MG63 (cell line): ENCODE measurements at regions not wholly inside any gene's neighbourhood (a gene's known extent, or its start where the extent isn't known, plus 50 kb on each side); places are given as distances from the start of the nearest gene placed in this dataset.
"Not testable (repeated sequence)": the region's sequence is repeated elsewhere in the genome, so short reads cannot be mapped to it uniquely, and the experiment has no call there.

Experiments used
- DNase-seq: peaks from one replicate; pipeline ENCODE4 v3.0.0-alpha.2; 2020
- H3K27me3 ChIP-seq: fragments of 250-450 bp; sonication (Bioruptor Pico); 2 replicates; pipeline ENCODE4 v1.5.1; 2020; ENCODE audit warnings: mild to moderate bottlenecking, moderate library complexity
- H3K36me3 ChIP-seq: fragments of 250-450 bp; sonication (Bioruptor Pico); 2 replicates; pipeline ENCODE4 v1.5.1; 2020; ENCODE audit warnings: mild to moderate bottlenecking, moderate library complexity
- H3K4me3 ChIP-seq: fragments of 250-450 bp; sonication (Bioruptor Pico); 2 replicates; pipeline ENCODE4 v1.5.1; 2020; ENCODE audit warnings: mild to moderate bottlenecking, moderate library complexity
- H3K9me3 ChIP-seq: fragments of 250-450 bp; sonication (Bioruptor Pico); 2 replicates; pipeline ENCODE4 v1.5.1; 2020; ENCODE audit warnings: mild to moderate bottlenecking, moderate library complexity

DNA sequence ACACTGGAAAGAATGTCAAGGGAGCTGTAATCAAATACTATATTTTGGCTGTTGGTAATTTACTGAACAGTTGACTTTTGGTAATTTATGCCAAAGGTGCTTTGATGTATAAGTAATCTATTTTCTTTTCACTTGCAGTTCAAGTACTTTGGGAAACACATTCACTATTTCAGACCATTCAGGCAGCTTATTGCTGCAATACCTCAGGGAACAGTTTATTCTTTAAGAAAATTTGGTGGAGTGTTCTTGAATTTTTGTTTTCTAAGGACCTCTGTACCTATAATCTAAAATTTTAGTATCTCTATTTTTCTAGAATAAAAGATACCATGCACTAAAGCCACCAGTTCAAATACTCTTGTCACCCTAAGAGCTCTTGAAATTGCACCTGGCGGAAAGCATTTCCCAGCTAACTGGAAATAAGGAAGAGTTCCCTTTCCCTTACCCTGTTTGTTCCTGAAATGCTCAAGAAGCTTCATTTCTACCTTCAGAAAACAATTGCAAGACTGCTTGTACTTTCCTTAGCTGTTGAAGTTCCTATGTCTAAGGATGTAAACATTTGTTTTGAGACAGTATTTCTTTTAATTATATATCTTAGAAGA lies 633.5 kb upstream of the FAT1 start:
- H3K27me3 ChIP-seq: no peaks in the 10 kb centered on the region
- H3K36me3 ChIP-seq: no peaks in the 10 kb centered on the region
- no peaks in the 10 kb centered on the region for H3K9me3 ChIP-seq
- no peak for DNase-seq
- H3K4me3 ChIP-seq: no peak overlapping the region

DNA sequence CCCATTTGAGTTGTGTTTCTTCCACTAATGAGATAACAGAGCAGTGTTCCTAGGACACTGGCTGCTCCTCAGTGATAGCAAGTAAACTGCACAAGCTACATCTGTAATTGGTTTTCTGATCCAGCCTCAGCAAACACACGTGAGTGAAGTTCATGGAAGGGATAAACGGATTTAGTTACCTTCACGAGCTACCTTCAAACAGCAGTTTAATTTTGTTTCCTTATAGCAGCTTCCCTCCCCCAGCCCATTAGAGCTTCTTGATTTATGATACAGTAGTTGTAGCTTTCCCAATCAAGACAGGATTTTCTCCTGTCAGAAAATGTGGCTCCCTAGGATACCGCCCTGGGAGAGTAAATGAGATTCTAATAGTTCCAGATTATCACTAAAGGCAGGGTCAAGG lies 634.2 kb upstream of the FAT1 start:
- Histone ChIP-seq H3K36me3 (no peaks in the 10 kb centered on the region), H3K27me3 (no peaks in the 10 kb centered on the region), H3K4me3 (no peak overlapping the region), H3K9me3 (no peaks in the 10 kb centered on the region)
- no peak for DNase-seq

DNA sequence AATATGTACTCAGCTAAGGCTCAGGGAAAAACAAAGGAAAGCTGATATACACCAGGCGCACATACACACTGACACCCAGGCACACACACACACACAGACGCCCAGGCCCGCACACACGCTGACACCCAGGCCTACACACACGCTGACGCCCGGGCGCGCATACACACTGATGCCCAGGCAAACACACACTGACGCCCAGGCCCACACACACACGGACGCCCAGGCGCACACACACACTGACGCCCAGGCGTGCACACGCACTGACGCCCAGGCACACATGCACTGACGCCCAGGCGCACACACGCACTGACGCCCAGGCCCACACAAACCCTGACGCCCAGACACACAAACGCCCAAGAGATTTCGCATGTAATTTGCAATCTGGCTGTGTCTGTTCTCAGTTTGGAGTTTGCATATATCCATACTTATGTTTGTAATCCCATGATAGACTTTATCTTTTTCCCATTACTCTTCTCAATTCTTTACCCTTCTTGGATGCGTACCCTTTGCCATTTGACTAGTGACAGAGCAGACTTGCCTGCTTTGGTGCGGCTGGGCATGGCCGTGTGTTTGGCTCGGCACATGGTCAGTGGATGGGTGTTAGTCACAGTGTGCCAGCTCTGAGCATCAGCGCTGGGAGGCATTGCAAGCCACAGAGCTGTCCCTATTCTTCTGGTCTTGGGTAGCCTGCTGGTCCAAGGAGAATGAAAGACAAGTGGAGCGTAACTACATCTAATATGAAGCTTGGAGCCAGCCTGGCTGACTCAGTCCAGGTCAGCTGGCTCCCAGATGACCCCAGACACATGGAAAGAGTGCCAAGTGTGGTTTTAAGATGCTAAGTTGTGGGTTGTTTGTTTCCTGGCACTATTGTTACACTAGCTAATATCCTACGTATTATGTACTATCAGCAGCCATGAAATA lies 632.4 kb upstream of the ZFP42 start:
- Histone ChIP-seq H3K9me3 (no peaks in the 10 kb centered on the region), H3K4me3 (no peak overlapping the region), H3K36me3 (no peaks in the 10 kb centered on the region), H3K27me3 (no peaks in the 10 kb centered on the region)
- peak; percentile 20 for DNase-seq

DNA sequence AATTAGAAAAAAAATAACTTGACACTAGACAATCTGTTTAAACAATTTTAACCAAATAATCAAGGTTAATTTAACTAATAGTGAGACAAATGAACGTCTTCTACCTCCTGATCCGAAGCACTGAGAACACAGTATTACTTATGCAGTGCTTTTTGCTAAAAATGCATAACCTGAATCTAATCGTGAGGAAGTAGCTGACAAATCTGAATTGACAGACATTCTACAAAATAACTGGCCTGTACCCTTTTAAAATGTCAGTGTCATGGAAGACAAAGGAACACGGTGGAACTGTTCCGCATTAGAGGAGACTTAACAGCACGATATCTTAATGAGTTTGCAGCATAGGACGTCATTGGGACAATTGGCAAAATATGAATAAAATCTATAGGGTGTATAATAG lies 631.2 kb upstream of the ZFP42 start:
- H3K27me3 ChIP-seq: no peaks in the 10 kb centered on the region
- DNase-seq: no peak
- H3K36me3 ChIP-seq: no peaks in the 10 kb centered on the region
- H3K4me3 ChIP-seq: no peak overlapping the region
- H3K9me3 ChIP-seq: no peaks in the 10 kb centered on the region

DNA sequence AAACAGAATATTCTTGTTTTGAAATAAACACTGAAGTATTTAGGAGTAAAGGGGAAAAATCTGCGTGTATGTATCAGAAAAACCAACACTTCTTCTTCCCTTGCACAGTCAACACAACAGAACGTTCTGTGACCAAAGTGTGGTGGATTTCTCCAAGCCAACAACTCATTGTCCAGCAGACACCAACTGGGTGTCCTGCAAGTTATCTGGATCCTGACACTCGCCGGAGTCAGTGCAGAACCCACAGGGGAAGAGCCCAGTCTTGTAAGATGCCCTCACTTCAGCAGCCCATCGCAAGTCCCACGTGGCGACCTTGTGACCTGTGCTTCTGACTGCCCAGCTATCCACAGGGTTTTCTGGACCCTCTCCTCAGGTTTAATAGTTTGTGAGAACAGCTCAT lies 630.7 kb upstream of the ZFP42 start:
- Histone ChIP-seq H3K36me3 (no peaks in the 10 kb centered on the region), H3K9me3 (no peaks in the 10 kb centered on the region), H3K4me3 (no peak overlapping the region), H3K27me3 (no peaks in the 10 kb centered on the region)
- DNase-seq: no peak

DNA sequence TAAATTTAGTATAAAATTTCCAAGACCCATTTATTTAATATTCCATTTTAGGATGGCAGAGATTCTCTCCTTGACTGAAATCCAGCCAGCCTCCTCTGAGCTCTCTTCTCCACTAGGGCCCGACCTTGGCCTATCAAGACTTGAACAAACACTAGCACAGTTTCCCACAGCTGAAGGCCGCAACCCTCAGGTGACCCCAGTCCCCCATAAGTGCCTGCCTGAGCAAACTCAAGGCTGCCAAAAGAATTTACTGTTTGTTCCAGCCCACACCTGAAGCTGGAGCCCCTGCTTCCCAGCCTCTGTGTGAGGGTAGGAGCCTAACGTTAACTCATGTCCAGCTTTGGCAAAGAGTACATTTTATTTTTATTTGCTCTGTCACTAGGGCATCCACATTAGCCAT lies 629.0 kb upstream of the ZFP42 start:
- no peak overlapping the region for H3K4me3 ChIP-seq

DNA sequence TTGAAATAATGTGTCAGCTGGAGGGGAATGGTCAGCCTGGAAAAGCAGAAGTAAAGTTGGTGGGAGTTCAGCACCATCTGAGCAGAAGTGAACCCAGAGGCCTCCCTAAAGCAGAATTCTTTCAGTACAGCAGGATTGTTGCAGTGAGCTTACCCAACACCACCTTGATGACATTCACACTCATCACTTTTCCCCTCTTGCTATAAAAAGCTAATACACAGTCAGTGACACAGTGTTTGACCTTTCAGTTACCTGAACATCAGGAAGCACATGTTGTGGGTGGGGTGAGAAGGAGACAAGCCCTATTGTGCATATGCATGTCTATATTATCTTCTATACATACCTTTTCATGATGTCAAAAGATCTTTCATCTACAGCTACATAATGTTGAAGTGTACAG lies 624.7 kb upstream of the ZFP42 start:
- H3K4me3 ChIP-seq: no peak overlapping the region
- no peaks in the 10 kb centered on the region for H3K9me3 ChIP-seq
- no peaks in the 10 kb centered on the region for H3K27me3 ChIP-seq
- DNase-seq: no peak
- H3K36me3 ChIP-seq: no peaks in the 10 kb centered on the region

More for the DNA sequence above, 629.0 kb upstream of the ZFP42 start:
- DNase-seq: no peak
- Histone ChIP-seq H3K36me3 (no peaks in the 10 kb centered on the region), H3K27me3 (no peaks in the 10 kb centered on the region), H3K9me3 (no peaks in the 10 kb centered on the region)

DNA sequence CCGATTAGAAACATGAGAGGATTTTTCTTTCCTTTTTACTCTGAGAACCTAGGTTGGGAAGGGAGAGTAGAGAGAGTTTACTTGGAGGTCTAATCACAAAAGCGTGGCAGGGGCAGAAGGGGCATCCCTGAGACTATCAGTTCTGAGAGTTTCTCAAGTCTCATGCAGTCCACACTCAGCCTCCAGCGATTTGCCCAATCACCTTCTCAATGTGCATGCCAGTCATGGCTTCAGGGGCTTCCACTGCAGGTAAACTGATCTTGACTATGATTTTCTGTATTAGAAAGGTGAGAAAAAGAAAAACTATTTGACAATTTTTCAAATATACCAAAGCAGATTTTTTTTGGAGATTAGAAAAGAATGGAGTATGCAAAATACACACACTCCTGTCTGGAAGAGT lies 617.1 kb upstream of the ZFP42 start:
- no peak for DNase-seq
- no peaks in the 10 kb centered on the region for H3K9me3 ChIP-seq
- H3K4me3 ChIP-seq: no peak overlapping the region
- no peaks in the 10 kb centered on the region for H3K27me3 ChIP-seq
- H3K36me3 ChIP-seq: no peaks in the 10 kb centered on the region

DNA sequence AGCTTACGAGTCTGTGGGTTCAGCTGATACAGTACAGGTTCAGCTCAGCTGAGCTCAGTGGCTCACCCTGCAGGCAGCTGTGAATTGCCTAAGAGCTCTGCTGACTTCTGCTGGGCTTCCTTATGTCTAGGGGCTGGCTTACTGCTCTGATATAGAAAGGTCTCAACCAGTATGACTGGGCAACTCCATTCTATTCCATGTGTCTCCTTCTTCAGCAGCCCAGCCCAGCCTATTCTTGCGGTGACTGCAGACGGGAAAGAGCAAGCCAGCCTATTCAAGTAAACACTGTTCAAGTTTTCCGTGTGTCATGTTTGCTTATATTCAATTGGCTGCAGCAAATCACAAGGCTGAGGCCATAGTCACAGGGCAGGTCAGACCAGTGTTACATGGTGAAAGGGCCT lies 615.4 kb upstream of the ZFP42 start:
- Histone ChIP-seq H3K36me3 (no peaks in the 10 kb centered on the region), H3K9me3 (no peaks in the 10 kb centered on the region), H3K4me3 (no peak overlapping the region), H3K27me3 (no peaks in the 10 kb centered on the region)
- peak; percentile 26 for DNase-seq

DNA sequence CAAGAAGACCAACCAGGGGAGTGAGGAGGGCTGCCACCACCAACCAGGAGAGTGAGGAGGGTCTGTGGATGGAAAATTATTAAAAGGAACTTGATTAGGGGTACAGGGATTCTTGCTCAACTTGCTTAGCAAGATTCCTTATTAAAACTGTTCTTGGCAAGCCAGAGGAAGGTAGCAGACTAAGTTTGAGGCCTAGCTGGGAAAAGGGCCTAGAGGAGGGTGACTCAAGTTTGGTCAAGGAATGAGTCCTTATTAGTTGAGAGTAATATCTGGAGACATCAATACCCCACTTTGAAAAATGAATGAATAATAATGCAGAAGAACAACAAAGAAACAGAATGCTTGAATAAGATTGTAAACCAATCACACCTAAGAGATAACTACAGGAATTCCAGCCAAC lies 612.4 kb upstream of the ZFP42 start:
- Histone ChIP-seq H3K27me3 (no peaks in the 10 kb centered on the region), H3K9me3 (no peaks in the 10 kb centered on the region), H3K4me3 (no peak overlapping the region), H3K36me3 (no peaks in the 10 kb centered on the region)
- no peak for DNase-seq

DNA sequence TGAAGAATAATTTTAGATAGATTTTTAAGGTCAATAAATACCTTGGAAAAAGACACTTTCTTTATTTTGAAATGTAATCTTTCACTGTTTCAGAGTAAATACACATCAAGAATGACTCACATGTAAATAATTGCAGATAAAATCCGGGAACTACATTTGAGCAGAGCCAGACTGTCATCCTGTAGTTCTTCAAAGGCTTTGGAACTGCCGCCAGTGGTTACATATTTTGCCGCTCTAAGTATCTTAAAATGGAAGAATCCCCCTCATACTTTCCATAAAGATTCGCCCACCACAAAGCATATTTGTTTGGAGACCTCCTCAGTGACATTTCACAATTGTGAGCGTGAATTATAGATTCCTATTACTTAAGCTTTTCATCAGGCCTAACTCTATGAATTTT lies 607.8 kb upstream of the ZFP42 start:
- Histone ChIP-seq H3K36me3 (no peaks in the 10 kb centered on the region), H3K27me3 (no peaks in the 10 kb centered on the region), H3K4me3 (no peak overlapping the region), H3K9me3 (no peaks in the 10 kb centered on the region)
- DNase-seq: peak; percentile 9

DNA sequence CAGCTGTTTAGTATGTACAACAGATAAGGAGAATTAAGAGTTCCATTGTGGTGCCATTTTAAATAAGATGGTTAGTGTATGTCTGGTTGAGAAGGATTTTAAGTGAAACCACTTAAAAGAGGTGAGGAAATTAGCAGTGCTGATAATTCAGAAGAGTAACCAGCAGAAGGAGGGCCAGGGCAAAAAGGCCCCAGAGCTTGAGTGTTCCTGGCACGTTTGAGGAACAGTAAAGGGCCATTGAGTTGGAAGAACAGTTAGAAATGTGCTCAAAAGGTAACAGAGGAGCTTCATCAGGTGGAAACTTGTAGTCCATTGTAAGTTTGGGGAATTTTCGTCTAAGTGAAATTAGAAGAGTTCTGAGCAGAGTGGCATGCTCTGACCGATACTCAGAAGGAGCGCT lies 606.2 kb upstream of the ZFP42 start:
- Histone ChIP-seq H3K36me3 (no peaks in the 10 kb centered on the region), H3K27me3 (no peaks in the 10 kb centered on the region), H3K4me3 (no peak overlapping the region), H3K9me3 (no peaks in the 10 kb centered on the region)
- DNase-seq: no peak

DNA sequence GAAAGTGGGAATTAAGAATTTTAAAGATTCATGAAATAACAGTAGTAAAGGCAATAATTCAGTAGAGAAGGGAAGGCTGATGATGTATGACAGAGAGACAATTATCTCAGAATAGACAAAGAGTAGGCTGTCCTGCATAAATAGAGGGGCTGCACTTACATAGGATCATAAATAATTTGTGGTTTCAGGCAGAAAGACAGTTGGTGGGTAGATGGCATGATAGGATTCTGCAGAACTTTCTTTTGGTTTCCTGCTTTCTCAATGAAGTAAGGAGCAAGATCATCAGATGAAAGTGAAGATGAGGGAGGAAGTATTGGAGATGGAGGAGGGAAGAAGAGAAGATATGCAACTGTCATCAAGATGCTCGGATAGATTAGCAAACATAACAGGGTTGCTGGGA lies 604.9 kb upstream of the ZFP42 start:
- no peak for DNase-seq

DNA sequence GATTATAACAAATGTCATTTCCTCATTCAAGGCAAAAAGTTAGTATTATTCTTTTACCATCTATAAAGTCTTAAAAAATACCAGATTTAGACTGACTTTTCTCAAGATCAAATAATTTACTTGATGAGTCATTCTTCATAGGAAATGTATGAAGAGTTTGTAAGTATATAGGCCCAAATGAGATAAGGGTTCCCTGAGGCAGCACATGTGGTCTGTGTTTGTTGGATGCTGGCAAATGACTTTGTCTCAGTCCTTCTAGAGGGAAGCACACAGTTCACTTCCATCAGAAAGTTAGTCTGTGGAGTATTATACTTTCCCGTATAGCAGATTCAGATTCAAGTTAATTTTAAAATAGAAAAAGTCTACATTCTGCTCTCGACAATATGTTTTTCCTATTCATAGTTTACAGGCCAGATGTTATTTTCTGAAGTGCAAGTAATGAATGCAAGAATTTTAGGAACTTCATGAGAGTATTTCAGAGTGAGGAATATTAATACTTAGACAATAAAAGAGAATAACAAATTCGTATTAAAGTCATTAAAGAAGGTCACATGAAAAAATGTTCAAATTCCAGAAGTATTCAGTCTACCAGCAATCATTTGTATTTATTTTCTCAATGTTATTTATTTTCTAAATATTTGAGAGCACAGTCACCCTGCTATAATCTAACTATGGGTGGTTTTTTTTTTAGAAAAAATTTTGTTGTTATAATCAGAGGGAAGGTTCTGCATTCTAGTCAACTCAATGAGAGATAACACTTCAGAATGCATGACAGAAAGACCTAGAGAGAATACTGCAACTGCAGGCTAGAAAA lies 601.8 kb upstream of the ZFP42 start:
- Histone ChIP-seq H3K36me3 (no peaks in the 10 kb centered on the region), H3K9me3 (no peaks in the 10 kb centered on the region), H3K4me3 (no peak overlapping the region), H3K27me3 (no peaks in the 10 kb centered on the region)
- no peak for DNase-seq

More for the DNA sequence above, 604.9 kb upstream of the ZFP42 start:
- no peak overlapping the region for H3K4me3 ChIP-seq
- H3K27me3 ChIP-seq: no peaks in the 10 kb centered on the region
- H3K9me3 ChIP-seq: no peaks in the 10 kb centered on the region
- H3K36me3 ChIP-seq: no peaks in the 10 kb centered on the region

DNA sequence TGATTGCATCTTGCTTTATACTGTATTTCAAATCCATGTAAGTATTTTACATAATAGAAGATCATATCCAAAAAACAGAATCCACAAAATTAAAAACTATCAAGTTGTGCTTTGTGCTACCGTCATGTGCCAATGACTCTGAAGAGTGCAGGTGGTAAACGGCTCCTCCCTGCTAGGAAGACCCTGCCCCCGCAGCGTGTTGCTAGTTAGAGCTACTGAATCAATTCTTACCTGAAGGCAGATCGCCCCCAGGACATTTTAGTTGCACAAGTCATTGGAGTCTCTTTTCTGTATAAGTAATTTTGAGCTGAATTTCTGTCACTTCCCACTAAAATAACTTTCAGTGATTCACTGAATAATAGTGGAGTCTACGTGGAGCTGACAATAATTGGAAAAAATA lies 599.5 kb upstream of the ZFP42 start:
- no peak for DNase-seq
- no peaks in the 10 kb centered on the region for H3K9me3 ChIP-seq
- H3K27me3 ChIP-seq: no peaks in the 10 kb centered on the region

DNA sequence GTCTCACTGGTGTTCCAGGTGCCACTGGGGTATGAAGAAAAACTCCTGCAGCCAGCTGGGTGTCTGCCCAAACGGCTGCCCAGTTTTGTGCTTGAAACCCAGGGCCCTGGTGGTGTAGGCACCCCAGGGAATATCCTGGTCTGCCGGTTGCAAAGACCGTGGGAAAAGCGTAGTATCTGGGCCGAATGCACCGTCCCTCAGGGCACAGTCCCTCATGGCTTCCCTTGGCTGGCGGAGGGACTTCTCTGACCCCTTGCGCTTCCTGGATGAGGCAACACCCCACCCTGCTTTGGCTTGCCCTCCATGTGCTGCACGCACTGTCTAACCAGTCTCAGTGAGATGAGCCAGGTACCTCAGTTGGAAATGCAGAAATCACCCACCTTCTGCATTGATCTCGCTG lies 587.1 kb upstream of the ZFP42 start:
- H3K9me3 ChIP-seq, DNase-seq, H3K36me3 ChIP-seq, H3K27me3 ChIP-seq, H3K4me3 ChIP-seq: not testable (repeated sequence)

More for the DNA sequence above, 599.5 kb upstream of the ZFP42 start:
- no peak overlapping the region for H3K4me3 ChIP-seq
- no peaks in the 10 kb centered on the region for H3K36me3 ChIP-seq

DNA sequence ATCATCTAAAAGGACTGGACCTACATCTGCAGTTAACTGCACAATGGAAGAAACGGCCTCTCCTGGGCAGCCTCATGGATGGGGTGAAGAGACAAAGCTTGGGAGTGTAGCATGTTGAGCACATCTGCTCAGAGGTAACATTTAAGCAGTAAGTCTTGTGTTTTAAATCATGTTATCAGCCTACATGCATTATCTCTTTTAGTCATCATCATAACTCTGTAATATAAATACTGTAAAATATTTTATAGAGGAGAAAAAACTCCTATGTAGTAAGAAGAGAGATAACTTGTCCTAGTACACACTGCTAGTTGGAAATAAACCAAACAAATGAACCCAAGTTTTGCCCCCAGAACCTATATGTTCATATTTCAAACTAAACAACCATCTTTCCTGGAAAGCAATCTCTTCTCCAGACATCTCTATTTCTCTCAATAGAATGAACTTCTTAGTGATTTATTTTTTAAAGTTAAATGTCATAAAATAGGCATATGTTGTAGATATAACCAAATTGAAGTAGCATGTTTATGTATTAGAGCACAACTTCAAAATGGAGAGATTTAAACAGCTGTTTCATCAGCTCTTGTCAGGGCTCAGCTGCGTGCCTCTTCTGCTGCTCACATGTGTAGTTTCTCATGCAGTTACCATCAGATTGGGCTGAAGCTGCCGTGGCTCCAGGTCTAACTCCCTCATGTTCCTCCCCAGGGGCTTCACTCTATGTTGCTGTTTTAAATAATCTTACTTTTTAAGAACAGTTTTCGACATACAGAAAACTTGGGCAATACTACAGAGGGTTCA lies 581.8 kb upstream of the ZFP42 start:
- Histone ChIP-seq H3K36me3 (no peaks in the 10 kb centered on the region), H3K4me3 (no peak overlapping the region), H3K9me3 (no peaks in the 10 kb centered on the region), H3K27me3 (no peaks in the 10 kb centered on the region)
- DNase-seq: no peak
